Endothelial cell of umbilical vein (primary cell): ENCODE measurements at regions not wholly inside any gene's neighbourhood (a gene's known extent, or its start where the extent isn't known, plus 50 kb on each side); places are given as distances from the start of the nearest gene placed in this dataset.

Experiments used
- BruUV-seq: library from RNA; stranded (reverse); fragments of 400-500 nt; replicated peaks from 2 replicates; lab custom pipeline; 2021; lab: Mats Ljungman, UMichigan
- CTCF ChIA-PET: fragments of 300-600, 350-600 bp; sonication (Branson Sonifier 250); formaldehyde crosslinking; loops from one replicate; lab custom pipeline; 2021; ENCODE audit warnings: antibody characterized with exemption, inconsistent platforms; lab: Charles Lee
- POLR2A ChIA-PET: fragments of 300-600, 350-600 bp; sonication (Branson Sonifier 250); formaldehyde crosslinking; loops from one replicate; lab custom pipeline; 2021; ENCODE audit warnings: antibody characterized with exemption, inconsistent platforms; lab: Charles Lee
- DNase-seq: peaks from one replicate; pipeline ENCODE4 v3.0.0-alpha.2; 2011; ENCODE audit warnings: low read depth, low spot score
- FAIRE-seq: peaks from 2 replicates; lab custom pipeline; 2011; peaks lifted over from hg19 to GRCh38; lab: Jason Lieb, UNC
- H2AFZ ChIP-seq: 2 replicates; pipeline ENCODE4 v1.6.0; 2012; ENCODE audit warnings: low read depth, low read length, control low read depth, inconsistent platforms
- H3K27ac ChIP-seq: 2 replicates; pipeline ENCODE4 v1.5.1; 2011; ENCODE audit warnings: low read depth, mild to moderate bottlenecking, control low read depth, low read length, moderate library complexity; ENCODE audit not compliant: insufficient read depth
- H3K27me3 ChIP-seq, 2 experiments: 2 replicates each; pipeline versions ENCODE4 v1.6.0 to v1.6.1; 2011; ENCODE audit warnings: low read length in 2 of 2, mixed read lengths in 1 of 2; ENCODE audit not compliant: control insufficient read depth in 2 of 2, insufficient read depth in 2 of 2
- H3K36me3 ChIP-seq, 2 experiments: 2 replicates in 1 of 2; 3 replicates in 1 of 2; pipeline ENCODE4 v1.5.1; 2011; ENCODE audit warnings: low read length in 2 of 2, mild to moderate bottlenecking in 1 of 2, moderate library complexity in 1 of 2; ENCODE audit not compliant: control insufficient read depth in 2 of 2, insufficient read depth in 2 of 2; ENCODE audit errors: extremely low read depth in 1 of 2
- H3K4me1 ChIP-seq: 3 replicates; pipeline ENCODE4 v1.5.1; 2011; ENCODE audit warnings: mild to moderate bottlenecking, low read length; ENCODE audit not compliant: control insufficient read depth, insufficient read depth; ENCODE audit errors: extremely low read depth
- H3K4me2 ChIP-seq: 2 replicates; pipeline ENCODE4 v1.6.1; 2011; ENCODE audit warnings: low read length, control low read depth, mixed read lengths; ENCODE audit not compliant: insufficient read depth
- H3K4me3 ChIP-seq, 3 experiments: fragments of 200-600 bp in 1 of 3; sonication (generic), shearing (Covaris generic) in 1 of 3; replicated peaks in 1 of 3; 2 replicates each; pipeline ENCODE4 v1.5.1; 2011 to 2016; ENCODE audit warnings: control low read depth in 3 of 3, low read length in 3 of 3, mild to moderate bottlenecking in 2 of 3, inconsistent platforms in 1 of 3, low read depth in 1 of 3, moderate library complexity in 1 of 3; ENCODE audit not compliant: insufficient read depth in 1 of 3
- H3K79me2 ChIP-seq: 2 replicates; pipeline ENCODE4 v1.6.0; 2012; ENCODE audit warnings: low read length, inconsistent platforms; ENCODE audit not compliant: control insufficient read depth, insufficient read depth
- H3K9ac ChIP-seq: replicated peaks from 2 replicates; pipeline ENCODE3; 2011; ENCODE audit warnings: low read length, control low read depth; ENCODE audit not compliant: insufficient read depth; ENCODE audit errors: extremely low read depth
- H3K9me1 ChIP-seq: replicated peaks from 3 replicates; pipeline ENCODE4 v1.6.0; 2011; ENCODE audit warnings: mild to moderate bottlenecking, low read length; ENCODE audit not compliant: control insufficient read depth, insufficient read depth; ENCODE audit errors: extremely low read depth
- H3K9me3 ChIP-seq: replicated peaks from 2 replicates; pipeline ENCODE4 v1.5.1; 2012; ENCODE audit warnings: low read length, inconsistent platforms; ENCODE audit not compliant: control insufficient read depth, insufficient read depth
- H4K20me1 ChIP-seq: replicated peaks from 2 replicates; pipeline ENCODE3; 2011; ENCODE audit warnings: mild to moderate bottlenecking, low read length; ENCODE audit not compliant: control insufficient read depth, insufficient read depth; ENCODE audit errors: extremely low read depth
- EZH2 ChIP-seq: IDR thresholded peaks from 2 replicates; pipeline ENCODE4 v1.6.1; 2012; ENCODE audit warnings: borderline replicate concordance, low read depth, mild to moderate bottlenecking, moderate library complexity, low read length, inconsistent platforms; ENCODE audit not compliant: severe bottlenecking
- FOS ChIP-seq: IDR thresholded peaks from 2 replicates; pipeline ENCODE4 v1.6.1; 2011; ENCODE audit warnings: mild to moderate bottlenecking, low read length, moderate library complexity, borderline replicate concordance; ENCODE audit not compliant: insufficient read depth
- GATA2 ChIP-seq: IDR thresholded peaks from 2 replicates; pipeline ENCODE4 v1.7.0; 2011; ENCODE audit warnings: low read depth, mild to moderate bottlenecking, moderate library complexity, mixed read lengths, low read length; ENCODE audit not compliant: insufficient read length, insufficient read depth
- JUN ChIP-seq: IDR thresholded peaks from 2 replicates; pipeline ENCODE4 v1.6.1; 2011; ENCODE audit warnings: borderline replicate concordance, low read depth; ENCODE audit not compliant: insufficient read length, insufficient read depth
- MAX ChIP-seq: IDR thresholded peaks from 2 replicates; pipeline ENCODE4 v1.6.1; 2011; ENCODE audit not compliant: insufficient read depth, insufficient read length
- MYC ChIP-seq: IDR thresholded peaks from one replicate; pipeline ENCODE4 v1.6.1; 2011; ENCODE audit warnings: mild to moderate bottlenecking, low read depth, low read length
- POLR2A ChIP-seq: IDR thresholded peaks from 2 replicates; pipeline ENCODE4 v1.6.1; 2012; ENCODE audit warnings: low read depth, mild to moderate bottlenecking, control low read depth, low read length
- POLR2AphosphoS5 ChIP-seq: IDR thresholded peaks from 2 replicates; pipeline ENCODE4 v1.6.1; 2012; ENCODE audit warnings: low read depth, mild to moderate bottlenecking, control low read depth, low read length, moderate library complexity; ENCODE audit not compliant: insufficient read depth
- dilution Hi-C: fragments of 300-500 bp; cut with MboI; formaldehyde crosslinking; loops from one replicate; pipeline ENCODE4 v1.15.0; 2019; ENCODE audit warnings: low sequenced_read_pairs; ENCODE audit not compliant: extremely low pct_ligation_motif_present
- intact Hi-C: fragments of 100-400 bp; cut with micrococcal nuclease; formaldehyde crosslinking; loops from one replicate; pipeline ENCODE4 v1.10.0; 2022
- TF ChIP-seq, protein P1 (sequence below), 2 donors: IDR thresholded peaks; 1 replicate in 1 of 2; 2 replicates in 1 of 2; pipeline ENCODE4 v1.5.1; 2011; ENCODE audit warnings: low read length in 2 of 2, mild to moderate bottlenecking in 2 of 2, moderate library complexity in 2 of 2, control low read depth in 1 of 2, inconsistent platforms in 1 of 2, low read depth in 1 of 2; ENCODE audit not compliant: insufficient read depth in 1 of 2; ENCODE audit errors: extremely low read depth in 1 of 2

- H3K9me3 ChIP-seq: peaks cover 4% of the 10 kb centered on the region
- no TSS peak for BruUV-seq
- TF ChIP-seq JUN (no peak), POLR2A (no peak), MYC (no peak), GATA2 (no peak), POLR2AphosphoS5 (no peak), EZH2 (no peak)
- intact Hi-C loops (no loop called here), dilution Hi-C loops (no loop called here)
- no peak overlapping the region for H3K4me2 ChIP-seq
- H2AFZ ChIP-seq: no peak overlapping the region
- H3K36me3 ChIP-seq: no peaks in the 10 kb centered on the region
- ChIA-PET CTCF (no interaction called here), POLR2A (no interaction called here)
- DNase-seq (no peak), FAIRE-seq (no peak)
- H3K9me1 ChIP-seq: no peaks in the 10 kb centered on the region
- H3K27ac ChIP-seq: no peak overlapping the region
- H4K20me1 ChIP-seq: no peaks in the 10 kb centered on the region
- H3K9ac ChIP-seq: no peak overlapping the region
- no peaks in the 10 kb centered on the region for H3K27me3 ChIP-seq
- H3K4me1 ChIP-seq: no peaks in the 10 kb centered on the region
- H3K79me2 ChIP-seq: no peaks in the 10 kb centered on the region
- H3K4me3 ChIP-seq: no peak overlapping the region
Observed at GRCh38 chr2:122851972-122852531, 1096.6 kb downstream of the TSN start.

DNA sequence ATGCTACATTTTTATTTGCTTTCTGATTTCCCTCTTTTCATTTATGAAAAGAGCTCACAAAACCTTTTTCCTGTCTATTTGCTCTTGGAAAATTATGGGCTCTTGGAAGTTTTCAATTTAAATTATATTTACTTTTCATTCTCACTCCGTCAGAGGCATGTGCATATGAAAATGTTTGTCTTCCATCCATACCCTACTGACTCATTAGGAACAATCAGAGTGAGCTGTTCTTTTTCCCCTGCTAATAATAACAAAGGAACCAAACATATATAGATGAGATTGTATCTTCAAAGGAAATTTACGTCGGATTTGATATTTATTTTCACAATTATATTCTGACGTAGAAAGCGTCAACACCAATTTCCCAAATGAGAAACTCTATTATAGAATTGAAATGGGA, 1101.2 kb downstream of the TSN start:
- H3K79me2 ChIP-seq: no peaks in the 10 kb centered on the region
- no peak for FAIRE-seq
- no peaks in the 10 kb centered on the region for H3K4me1 ChIP-seq
- no peak for TF ChIP-seq GATA2
- TF ChIP-seq EZH2: no peak
- no peak for TF ChIP-seq POLR2AphosphoS5
- TF ChIP-seq, protein P1, sequence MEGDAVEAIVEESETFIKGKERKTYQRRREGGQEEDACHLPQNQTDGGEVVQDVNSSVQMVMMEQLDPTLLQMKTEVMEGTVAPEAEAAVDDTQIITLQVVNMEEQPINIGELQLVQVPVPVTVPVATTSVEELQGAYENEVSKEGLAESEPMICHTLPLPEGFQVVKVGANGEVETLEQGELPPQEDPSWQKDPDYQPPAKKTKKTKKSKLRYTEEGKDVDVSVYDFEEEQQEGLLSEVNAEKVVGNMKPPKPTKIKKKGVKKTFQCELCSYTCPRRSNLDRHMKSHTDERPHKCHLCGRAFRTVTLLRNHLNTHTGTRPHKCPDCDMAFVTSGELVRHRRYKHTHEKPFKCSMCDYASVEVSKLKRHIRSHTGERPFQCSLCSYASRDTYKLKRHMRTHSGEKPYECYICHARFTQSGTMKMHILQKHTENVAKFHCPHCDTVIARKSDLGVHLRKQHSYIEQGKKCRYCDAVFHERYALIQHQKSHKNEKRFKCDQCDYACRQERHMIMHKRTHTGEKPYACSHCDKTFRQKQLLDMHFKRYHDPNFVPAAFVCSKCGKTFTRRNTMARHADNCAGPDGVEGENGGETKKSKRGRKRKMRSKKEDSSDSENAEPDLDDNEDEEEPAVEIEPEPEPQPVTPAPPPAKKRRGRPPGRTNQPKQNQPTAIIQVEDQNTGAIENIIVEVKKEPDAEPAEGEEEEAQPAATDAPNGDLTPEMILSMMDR (IDR thresholded peaks at IDR 0.05; ENCODE audit: extremely low read depth in 1 of 2, insufficient read depth in 1 of 2, low read depth in 1 of 2, low read length in 2 of 2): no peak
- TF ChIP-seq JUN: no peak
- TF ChIP-seq MAX: no peak
- no peak for TF ChIP-seq FOS
- no peak overlapping the region for H3K4me2 ChIP-seq
- H3K9ac ChIP-seq: no peak overlapping the region
- POLR2A ChIA-PET: no interaction called here
- DNase-seq: no peak
- CTCF ChIA-PET: no interaction called here
- peaks cover 2% of the 10 kb centered on the region for H3K9me3 ChIP-seq
- no TSS peak for BruUV-seq
- H3K9me1 ChIP-seq: no peaks in the 10 kb centered on the region
- dilution Hi-C loops: no loop called here
- intact Hi-C loops: no loop called here
- H3K27me3 ChIP-seq: no peaks in the 10 kb centered on the region
- no peak overlapping the region for H2AFZ ChIP-seq
- H3K36me3 ChIP-seq: no peaks in the 10 kb centered on the region
- H3K4me3 ChIP-seq: no peak overlapping the region
- H3K27ac ChIP-seq: no peak overlapping the region
- H4K20me1 ChIP-seq: no peaks in the 10 kb centered on the region
